Immature natural killer cell (primary cell): ENCODE measurements at regions not wholly inside any gene's neighbourhood (a gene's known extent, or its start where the extent isn't known, plus 50 kb on each side); places are given as distances from the start of the nearest gene placed in this dataset.
A peak's percentile ranks its signal among the peaks of the same experiment; 100 is the strongest.
"Not testable (repeated sequence)": the region's sequence is repeated elsewhere in the genome, so short reads cannot be mapped to it uniquely, and the experiment has no call there.

ENCODE experiments used
- DNase-seq, 3 donors: peaks; one replicate each; pipeline ENCODE4 v3.0.0; 2022; ENCODE audit warnings: mixed read lengths in 1 of 3
- H3K27ac Mint-ChIP-seq, 6 donors: one replicate each; pipeline ENCODE4 v1.8.0; 2020; ENCODE audit warnings: mixed read lengths in 6 of 6, mild to moderate bottlenecking in 5 of 6, inconsistent platforms in 4 of 6, moderate library complexity in 3 of 6
- H3K27me3 Mint-ChIP-seq, 3 donors: one replicate each; pipeline ENCODE4 v1.8.0; 2020 to 2021; ENCODE audit warnings: low read depth in 3 of 3, mild to moderate bottlenecking in 3 of 3, mixed read lengths in 3 of 3, moderate library complexity in 3 of 3, inconsistent platforms in 1 of 3
- H3K36me3 Mint-ChIP-seq, 3 donors: one replicate each; pipeline ENCODE4 v1.8.0; 2020; ENCODE audit warnings: mixed read lengths in 3 of 3, inconsistent platforms in 2 of 3, mild to moderate bottlenecking in 2 of 3
- H3K4me1 Mint-ChIP-seq, 2 donors: one replicate each; pipeline ENCODE4 v1.8.0; 2020; ENCODE audit warnings: inconsistent platforms in 2 of 2, mild to moderate bottlenecking in 2 of 2, mixed read lengths in 2 of 2, moderate library complexity in 1 of 2
- H3K4me3 Mint-ChIP-seq, 5 donors: one replicate each; pipeline ENCODE4 v1.8.0; 2020; ENCODE audit warnings: mild to moderate bottlenecking in 5 of 5, mixed read lengths in 5 of 5, inconsistent platforms in 3 of 5, moderate library complexity in 3 of 5
- H3K9me3 Mint-ChIP-seq, 6 donors: one replicate each; pipeline ENCODE4 v1.8.0; 2020; ENCODE audit warnings: mild to moderate bottlenecking in 6 of 6, mixed read lengths in 6 of 6, inconsistent platforms in 4 of 6, moderate library complexity in 3 of 6

DNA sequence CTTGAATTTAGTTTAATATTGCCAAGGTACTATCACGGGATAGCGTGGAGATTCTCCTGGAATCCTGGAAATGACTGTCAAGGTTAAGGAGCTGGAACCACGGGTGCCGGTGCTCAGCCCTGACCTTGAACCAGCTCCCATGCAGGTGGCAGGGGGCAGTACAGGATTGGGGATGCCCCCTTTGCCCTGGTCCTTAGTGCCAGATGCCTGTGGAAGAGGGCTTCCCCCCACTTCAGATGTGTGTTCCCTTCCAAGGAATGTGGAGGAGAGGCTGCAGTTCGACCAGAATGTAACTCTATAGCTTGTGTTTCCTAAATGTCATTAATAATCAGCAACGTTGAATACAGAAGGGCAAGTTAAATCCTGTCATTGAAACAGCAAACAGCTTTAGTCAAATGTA is 258.9 kb downstream of the VRK1 start:
- H3K27me3 Mint-ChIP-seq = peaks cover 0 to 16% (median 0%) of the 10 kb centered on the region in 3 donors
- H3K4me1 Mint-ChIP-seq = no peaks in the 10 kb centered on the region
- H3K36me3 Mint-ChIP-seq = no peaks in the 10 kb centered on the region
- no peak overlapping the region for H3K4me3 Mint-ChIP-seq
- no peaks in the 10 kb centered on the region for H3K9me3 Mint-ChIP-seq
- no peak overlapping the region for H3K27ac Mint-ChIP-seq
- DNase-seq = peak in 2 of 3 donors; percentile 2 to 15

DNA sequence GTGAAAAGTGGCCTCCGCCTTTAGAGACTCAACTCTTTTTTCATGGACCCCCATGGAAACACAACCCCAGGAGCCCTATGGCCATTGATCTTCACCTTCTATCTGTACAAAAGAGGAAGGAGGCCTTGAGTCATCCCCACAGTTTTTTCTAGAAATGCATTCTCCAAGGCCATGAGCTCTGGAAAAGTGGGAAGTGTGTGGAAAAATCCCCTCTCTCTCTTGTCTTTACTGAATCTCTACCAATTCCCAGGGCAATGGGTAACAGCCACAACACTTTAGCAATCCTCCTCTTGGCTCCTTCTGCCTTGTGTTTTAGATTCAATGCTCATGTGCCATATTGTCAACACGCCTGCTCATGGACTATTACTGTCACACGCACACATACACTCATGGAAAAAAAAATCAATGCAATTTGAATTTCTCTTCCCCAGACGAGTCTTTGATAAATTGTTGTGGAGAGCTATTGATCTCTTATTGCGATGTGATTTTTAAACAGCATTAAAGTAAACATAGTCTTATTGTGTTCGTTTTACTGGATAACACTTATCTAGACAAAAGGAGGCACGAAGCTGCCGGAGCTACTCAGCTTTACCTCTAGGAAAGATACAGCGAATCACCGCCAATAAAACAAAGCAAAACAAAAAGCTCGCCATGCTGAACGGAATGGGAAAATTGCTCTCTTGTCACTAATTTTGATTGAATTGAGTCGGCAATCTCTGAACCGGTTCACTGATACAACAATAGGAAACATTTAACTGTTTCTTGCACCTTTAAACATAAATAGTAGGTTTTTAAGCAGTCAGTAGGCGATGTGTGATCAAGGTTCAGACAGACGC is 260.3 kb downstream of the VRK1 start:
- peaks cover 0 to 16% (median 0%) of the 10 kb centered on the region in 3 donors for H3K27me3 Mint-ChIP-seq
- H3K4me3 Mint-ChIP-seq = no peak overlapping the region
- DNase-seq = no peak
- H3K9me3 Mint-ChIP-seq = no peaks in the 10 kb centered on the region
- H3K36me3 Mint-ChIP-seq = no peaks in the 10 kb centered on the region
- H3K4me1 Mint-ChIP-seq = no peaks in the 10 kb centered on the region
- no peak overlapping the region for H3K27ac Mint-ChIP-seq

DNA sequence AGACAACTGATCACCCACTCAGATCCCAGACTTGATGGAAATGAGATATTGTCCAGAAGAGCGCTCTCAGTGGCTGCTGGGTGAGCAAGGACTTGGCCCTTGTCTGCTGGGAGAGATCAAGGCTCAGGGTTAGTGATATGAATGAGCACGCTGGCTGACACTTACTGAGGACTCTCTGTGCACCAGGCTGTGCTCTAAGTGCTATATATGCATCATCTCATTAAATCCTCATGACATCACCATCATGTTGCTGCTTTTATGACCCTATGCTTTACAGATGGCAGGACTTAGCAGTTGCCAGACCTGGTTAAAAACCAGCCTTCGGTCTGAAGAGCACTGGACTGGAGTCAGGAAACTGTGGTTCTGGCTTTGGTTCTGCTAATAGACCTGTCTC is 260.9 kb downstream of the VRK1 start:
- no peak overlapping the region for H3K27ac Mint-ChIP-seq
- no peaks in the 10 kb centered on the region for H3K9me3 Mint-ChIP-seq
- DNase-seq = no peak
- peaks cover 0 to 16% (median 0%) of the 10 kb centered on the region in 3 donors for H3K27me3 Mint-ChIP-seq
- no peak overlapping the region for H3K4me3 Mint-ChIP-seq
- no peaks in the 10 kb centered on the region for H3K4me1 Mint-ChIP-seq
- H3K36me3 Mint-ChIP-seq = no peaks in the 10 kb centered on the region

DNA sequence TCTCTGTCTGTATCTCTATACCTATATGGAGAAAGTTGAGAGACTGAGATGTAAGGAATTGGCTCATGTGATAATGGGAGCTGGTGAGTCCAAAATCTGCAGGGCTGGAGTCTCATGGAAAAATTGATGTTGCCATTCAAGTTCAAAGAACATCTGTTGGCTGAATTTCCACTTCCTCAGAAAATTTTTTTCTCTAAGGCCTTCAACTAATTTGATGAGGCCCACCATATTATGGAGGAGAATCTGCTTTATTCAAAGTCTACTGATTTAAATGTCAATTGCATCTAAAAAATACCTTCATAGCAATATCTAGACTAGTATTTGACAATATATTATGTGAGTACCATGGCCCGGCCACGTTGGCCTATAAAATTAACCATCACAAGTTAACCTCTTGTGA is 261.4 kb downstream of the VRK1 start:
- Mint-ChIP-seq H3K9me3 (no peaks in the 10 kb centered on the region), H3K27me3 (peaks cover 0 to 16% (median 0%) of the 10 kb centered on the region in 3 donors), H3K4me1 (no peaks in the 10 kb centered on the region), H3K27ac (no peak overlapping the region), H3K36me3 (no peaks in the 10 kb centered on the region), H3K4me3 (no peak overlapping the region)
- DNase-seq = no peak

DNA sequence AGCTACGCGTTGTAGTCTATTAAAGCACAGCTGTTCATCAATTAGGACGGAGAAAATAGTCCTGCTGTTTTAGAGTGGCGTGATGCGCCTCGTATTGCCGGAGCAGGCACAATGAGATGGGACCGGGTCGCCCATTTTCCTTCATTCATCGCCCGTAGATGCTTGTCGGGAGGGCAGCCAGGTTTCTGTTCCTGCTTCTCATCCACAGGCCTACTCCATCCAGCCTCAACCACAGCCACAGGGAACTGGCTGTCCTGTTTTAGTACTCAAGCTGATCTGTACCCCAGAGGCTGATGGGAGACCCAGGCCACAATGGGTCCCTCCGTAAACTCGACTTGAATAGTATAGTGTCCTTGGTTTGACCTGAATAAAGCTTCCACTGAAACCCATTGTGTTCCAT is 264.0 kb downstream of the VRK1 start:
- Mint-ChIP-seq H3K4me3 (no peak overlapping the region), H3K27ac (no peak overlapping the region), H3K4me1 (no peaks in the 10 kb centered on the region), H3K36me3 (no peaks in the 10 kb centered on the region), H3K27me3 (peaks cover 0 to 22% (median 0%) of the 10 kb centered on the region in 3 donors), H3K9me3 (no peaks in the 10 kb centered on the region)
- DNase-seq = no peak

DNA sequence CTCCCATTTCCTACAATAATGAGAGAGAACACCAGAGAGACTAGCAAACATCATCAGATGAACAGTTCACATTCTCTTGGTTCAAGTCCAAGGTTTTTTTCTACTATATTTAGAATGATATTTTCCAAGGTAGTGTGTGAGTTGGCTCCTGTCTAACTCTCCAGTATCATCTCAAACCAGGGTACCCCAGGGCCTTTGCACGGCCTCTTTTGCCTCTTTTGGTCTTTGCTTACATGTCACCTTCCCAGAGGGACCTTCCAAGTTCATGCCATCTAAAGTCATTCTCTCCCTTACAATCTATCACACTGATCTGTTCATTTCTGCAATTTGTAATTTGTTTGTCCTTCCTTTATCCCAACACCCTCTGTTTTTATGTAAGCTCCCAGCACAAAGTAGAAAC is 264.5 kb downstream of the VRK1 start:
- Mint-ChIP-seq H3K27ac (no peak overlapping the region), H3K4me3 (no peak overlapping the region), H3K4me1 (no peaks in the 10 kb centered on the region), H3K36me3 (no peaks in the 10 kb centered on the region), H3K27me3 (peaks cover 0 to 26% (median 0%) of the 10 kb centered on the region in 3 donors), H3K9me3 (no peaks in the 10 kb centered on the region)
- no peak for DNase-seq

DNA sequence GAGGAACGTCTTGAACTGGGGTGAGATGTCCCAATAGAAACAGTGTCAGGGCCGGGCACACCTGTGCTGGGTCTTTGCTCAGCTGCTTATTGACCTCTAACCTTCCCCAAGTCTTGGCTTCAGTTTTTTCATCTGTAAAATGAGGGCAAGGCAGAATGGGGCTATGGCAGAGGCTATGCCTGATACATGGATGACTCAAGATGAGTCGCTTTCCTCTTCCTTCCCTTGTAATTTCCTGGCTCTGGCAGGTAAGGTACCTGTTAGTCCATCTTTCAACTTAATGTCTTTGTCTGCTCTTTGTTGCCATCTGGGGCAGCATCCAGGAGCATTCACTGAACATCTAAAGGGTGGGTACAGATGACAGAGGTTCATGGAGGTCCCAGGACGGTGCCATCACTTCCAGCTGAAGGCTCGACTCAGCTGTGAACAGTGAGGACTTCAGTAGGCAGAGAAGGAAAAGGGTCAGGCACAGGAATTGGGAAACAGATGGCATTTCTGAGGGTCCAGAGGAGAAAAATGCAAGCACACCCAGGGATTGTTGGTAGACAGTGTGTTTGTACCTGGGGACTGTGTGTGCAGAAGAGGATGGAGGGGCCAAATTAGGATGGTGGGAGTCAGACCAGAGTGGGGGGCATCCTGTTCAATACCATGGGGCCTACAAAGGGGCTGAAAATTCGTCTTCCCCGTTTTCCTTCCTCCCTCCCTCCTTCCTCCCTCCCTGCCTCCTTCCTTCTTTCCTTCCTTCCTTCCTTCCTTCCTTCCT is 268.3 kb downstream of the VRK1 start:
- Mint-ChIP-seq H3K27ac (no peak overlapping the region), H3K36me3 (no peaks in the 10 kb centered on the region), H3K4me1 (no peaks in the 10 kb centered on the region), H3K27me3 (peaks cover 0 to 18% (median 1%) of the 10 kb centered on the region in 3 donors), H3K9me3 (no peaks in the 10 kb centered on the region), H3K4me3 (no peak overlapping the region)
- no peak for DNase-seq

DNA sequence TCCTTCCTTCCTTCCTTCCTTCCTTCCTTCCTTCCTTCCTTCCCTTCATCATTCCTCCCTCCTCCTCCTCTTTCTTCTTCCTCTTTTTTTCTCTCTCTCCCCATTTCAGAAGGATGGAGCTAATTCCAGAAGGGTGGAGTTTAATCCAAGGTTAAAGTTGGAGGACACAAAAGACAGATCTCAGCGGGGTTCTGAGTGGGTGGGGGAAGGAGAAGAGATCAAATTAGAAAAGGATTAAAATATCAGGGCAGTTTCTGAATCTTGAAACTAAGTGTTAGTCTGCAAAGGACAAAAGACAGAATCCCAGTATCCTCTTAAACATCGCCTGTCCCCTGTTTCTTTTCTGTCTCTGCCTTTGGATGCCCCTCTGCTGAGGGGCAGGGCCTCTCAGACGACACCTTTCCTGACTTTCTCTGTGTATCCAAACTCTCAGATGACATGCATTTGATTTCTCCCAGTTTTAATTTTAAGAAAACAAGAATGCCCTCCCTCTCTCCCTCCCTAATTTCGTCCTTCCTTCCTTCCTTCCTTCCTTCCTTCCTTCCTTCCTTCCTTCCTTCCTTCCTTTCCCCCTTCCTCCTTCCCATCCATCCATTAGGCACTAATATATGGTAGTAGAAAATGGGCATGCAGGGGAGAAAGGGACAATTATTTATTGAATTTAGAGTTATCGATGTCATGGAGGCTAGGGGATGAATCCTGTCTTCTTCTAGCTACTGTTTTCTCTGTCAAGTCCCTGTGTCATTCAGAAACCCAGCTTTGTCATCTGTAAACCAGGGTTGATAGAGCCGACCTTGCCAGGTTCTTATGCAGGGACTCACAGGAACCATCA is 269.1 kb downstream of the VRK1 start:
- Mint-ChIP-seq H3K4me1 (no peaks in the 10 kb centered on the region), H3K36me3 (no peaks in the 10 kb centered on the region), H3K27ac (no peak overlapping the region), H3K27me3 (peaks cover 0 to 14% (median 1%) of the 10 kb centered on the region in 3 donors), H3K4me3 (no peak overlapping the region), H3K9me3 (no peaks in the 10 kb centered on the region)
- no peak for DNase-seq

DNA sequence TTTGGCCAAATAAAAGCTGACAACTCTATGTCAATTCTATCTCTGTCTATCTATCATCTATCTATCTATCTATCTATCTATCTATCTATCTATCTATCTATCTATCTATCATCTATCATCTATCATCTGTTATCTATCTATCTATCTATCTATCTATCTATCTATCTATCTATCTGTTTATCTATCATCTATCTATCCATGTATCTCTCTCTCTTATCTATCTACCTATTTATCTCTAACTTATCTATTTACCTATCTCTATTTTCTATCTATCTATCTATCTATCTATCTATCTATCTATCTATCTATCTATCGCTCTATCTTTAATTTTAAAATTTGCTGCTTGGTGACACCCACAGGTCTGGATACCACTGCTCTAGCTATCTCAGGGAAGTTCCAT is 271.1 kb downstream of the VRK1 start:
- not testable (repeated sequence) for H3K27ac Mint-ChIP-seq, H3K9me3 Mint-ChIP-seq, H3K36me3 Mint-ChIP-seq, H3K4me1 Mint-ChIP-seq, H3K4me3 Mint-ChIP-seq, DNase-seq
- H3K27me3 Mint-ChIP-seq = peaks cover 2 to 14% (median 2%) of the 10 kb centered on the region in 3 donors

DNA sequence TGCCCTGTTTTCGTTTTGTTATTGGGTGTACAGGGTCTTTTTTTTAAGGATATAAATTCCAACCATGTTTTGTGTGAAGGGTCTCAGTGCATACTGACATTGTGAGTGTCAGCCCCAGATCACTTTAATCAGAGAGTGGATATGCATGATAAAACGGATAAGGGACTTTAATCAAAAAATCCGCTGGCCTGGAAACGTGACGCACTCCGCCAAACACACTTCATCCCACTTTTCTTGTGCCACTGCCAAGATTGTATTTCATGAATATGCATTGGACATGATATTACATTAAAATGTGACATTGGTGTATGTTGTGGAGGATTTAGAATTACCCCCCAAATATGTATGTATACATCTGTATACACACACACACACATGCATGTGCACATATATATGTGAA is 273.1 kb downstream of the VRK1 start:
- no peak overlapping the region for H3K27ac Mint-ChIP-seq
- no peaks in the 10 kb centered on the region for H3K36me3 Mint-ChIP-seq
- H3K27me3 Mint-ChIP-seq = peaks cover 2 to 11% (median 4%) of the 10 kb centered on the region in 3 donors
- peaks cover 6 to 8% of the 10 kb centered on the region in 2 donors for H3K4me1 Mint-ChIP-seq
- H3K4me3 Mint-ChIP-seq = no peak overlapping the region
- DNase-seq = no peak
- H3K9me3 Mint-ChIP-seq = no peaks in the 10 kb centered on the region

DNA sequence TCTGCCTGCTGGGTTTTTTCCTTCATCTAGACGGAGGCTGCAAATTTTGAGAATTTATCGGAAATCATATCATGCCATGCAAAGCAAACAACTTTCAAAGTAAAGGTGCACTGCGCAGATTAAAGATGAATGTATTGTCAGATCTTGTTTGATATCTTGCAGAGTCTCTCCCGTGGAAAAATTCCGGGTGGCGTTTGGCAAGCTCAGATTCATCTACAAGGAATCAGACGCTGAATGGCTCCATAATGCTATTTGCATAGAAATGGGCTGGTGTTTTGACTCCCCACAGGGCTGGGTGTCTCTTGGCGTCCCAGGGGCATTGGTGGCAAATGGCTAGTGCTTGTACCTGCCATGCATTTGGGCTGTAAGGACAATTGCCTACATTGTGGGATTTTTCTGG is 274.0 kb downstream of the VRK1 start:
- peaks cover 2 to 13% (median 4%) of the 10 kb centered on the region in 3 donors for H3K27me3 Mint-ChIP-seq
- H3K9me3 Mint-ChIP-seq = no peaks in the 10 kb centered on the region
- H3K27ac Mint-ChIP-seq = no peak overlapping the region
- peaks cover 8 to 12% of the 10 kb centered on the region in 2 donors for H3K4me1 Mint-ChIP-seq
- no peak overlapping the region for H3K4me3 Mint-ChIP-seq
- no peak for DNase-seq
- no peaks in the 10 kb centered on the region for H3K36me3 Mint-ChIP-seq

DNA sequence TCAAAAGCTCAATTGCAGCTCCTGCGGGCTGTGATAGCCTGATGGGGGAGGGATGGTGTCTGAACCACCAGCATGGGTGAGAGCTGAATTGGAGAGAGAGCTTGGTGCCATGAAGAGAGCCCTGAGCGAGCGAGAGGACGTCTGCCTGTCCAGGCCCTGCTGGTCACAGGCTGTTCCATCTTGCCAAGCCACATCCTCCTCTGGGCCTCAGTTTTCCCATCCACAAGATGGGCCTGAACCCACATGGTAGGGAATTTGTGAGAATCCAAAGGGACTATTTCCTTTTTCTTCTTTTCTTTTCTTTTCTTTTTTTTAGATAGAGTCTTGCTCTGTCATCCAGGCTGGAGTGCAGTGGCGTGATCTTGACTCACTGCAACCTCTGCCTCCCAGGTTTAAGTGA is 276.4 kb downstream of the VRK1 start:
- Mint-ChIP-seq H3K27ac (no peak overlapping the region), H3K36me3 (no peaks in the 10 kb centered on the region), H3K27me3 (peaks cover 3 to 7% (median 5%) of the 10 kb centered on the region in 3 donors), H3K4me3 (no peak overlapping the region), H3K4me1 (peaks cover 26 to 30% of the 10 kb centered on the region in 2 donors), H3K9me3 (no peaks in the 10 kb centered on the region)
- no peak for DNase-seq

DNA sequence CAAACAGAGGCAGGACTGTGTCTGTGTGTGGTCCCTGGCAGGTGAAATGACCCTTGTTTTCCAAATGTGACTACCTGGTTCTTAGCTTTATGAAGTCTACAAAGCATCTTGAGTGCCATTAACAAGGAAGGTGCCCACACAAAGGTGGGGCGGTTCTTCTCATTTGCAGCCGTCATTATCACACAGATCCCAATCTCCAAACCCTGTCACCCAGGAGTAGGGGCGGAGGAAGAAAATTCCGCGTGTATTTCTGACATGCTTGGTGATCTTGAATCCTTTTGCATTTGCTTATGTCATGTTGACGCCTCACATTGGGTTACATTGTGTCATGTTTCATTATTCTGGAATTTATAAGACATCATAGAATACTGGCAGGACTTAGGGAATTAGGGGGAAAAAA is 277.3 kb downstream of the VRK1 start:
- peaks cover 3 to 7% (median 5%) of the 10 kb centered on the region in 3 donors for H3K27me3 Mint-ChIP-seq
- no peaks in the 10 kb centered on the region for H3K36me3 Mint-ChIP-seq
- no peak overlapping the region for H3K27ac Mint-ChIP-seq

DNA sequence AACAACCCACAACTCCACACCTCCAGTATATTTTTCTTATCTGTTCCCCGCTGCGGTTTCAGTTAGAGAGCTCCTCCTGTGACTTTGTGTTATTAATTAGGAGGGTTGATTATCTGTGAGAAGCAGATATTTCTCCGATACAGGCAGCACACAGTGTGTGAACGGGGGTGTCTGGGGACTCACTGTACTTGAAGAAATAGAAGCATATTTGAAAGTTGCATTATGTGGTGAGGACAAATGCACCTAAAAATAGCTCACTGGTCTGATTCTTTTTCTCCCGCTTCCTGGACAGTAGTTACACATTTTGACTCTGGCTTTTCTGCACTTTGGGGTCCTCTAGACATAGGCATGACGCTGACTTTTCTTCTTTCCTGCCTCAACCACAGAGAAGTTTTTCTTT is 277.7 kb downstream of the VRK1 start:
- no peaks in the 10 kb centered on the region for H3K36me3 Mint-ChIP-seq
- H3K9me3 Mint-ChIP-seq = no peaks in the 10 kb centered on the region
- H3K27me3 Mint-ChIP-seq = peaks cover 3 to 7% (median 5%) of the 10 kb centered on the region in 3 donors
- no peak for DNase-seq
- H3K27ac Mint-ChIP-seq = no peak overlapping the region
- peaks cover 26 to 30% of the 10 kb centered on the region in 2 donors for H3K4me1 Mint-ChIP-seq
- peak overlapping the region in 1 of 5 donors; percentile 27 for H3K4me3 Mint-ChIP-seq

More for the DNA sequence above, 277.3 kb downstream of the VRK1 start:
- H3K4me3 Mint-ChIP-seq = no peak overlapping the region
- no peak for DNase-seq
- H3K9me3 Mint-ChIP-seq = no peaks in the 10 kb centered on the region
- peaks cover 26 to 30% of the 10 kb centered on the region in 2 donors for H3K4me1 Mint-ChIP-seq
